ENCODE measurements at regions not wholly inside any gene's neighbourhood (a gene's known extent, or its start where the extent isn't known, plus 50 kb on each side); places are given as distances from the start of the nearest gene placed in this dataset.

DNA sequence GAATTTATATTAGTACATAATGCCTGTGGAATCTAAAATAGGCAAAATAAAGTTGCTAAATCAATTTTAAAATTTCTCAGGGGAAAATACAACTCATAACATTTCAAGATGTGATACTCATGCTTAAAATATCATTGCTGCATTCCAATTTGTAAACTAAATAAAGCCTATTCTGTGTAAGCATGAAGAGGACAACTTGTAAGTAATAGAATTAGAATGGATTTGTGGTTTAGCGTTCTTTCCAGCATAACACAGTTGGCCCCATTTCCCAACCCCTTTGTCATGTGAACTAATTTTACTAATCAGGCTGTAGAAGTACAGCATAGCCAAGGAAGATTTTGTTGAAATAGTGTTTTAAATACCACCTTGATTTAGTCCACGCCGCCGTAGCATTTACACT lies 437.2 kb downstream of the SI start:
- TF ChIP-seq, protein P1, sequence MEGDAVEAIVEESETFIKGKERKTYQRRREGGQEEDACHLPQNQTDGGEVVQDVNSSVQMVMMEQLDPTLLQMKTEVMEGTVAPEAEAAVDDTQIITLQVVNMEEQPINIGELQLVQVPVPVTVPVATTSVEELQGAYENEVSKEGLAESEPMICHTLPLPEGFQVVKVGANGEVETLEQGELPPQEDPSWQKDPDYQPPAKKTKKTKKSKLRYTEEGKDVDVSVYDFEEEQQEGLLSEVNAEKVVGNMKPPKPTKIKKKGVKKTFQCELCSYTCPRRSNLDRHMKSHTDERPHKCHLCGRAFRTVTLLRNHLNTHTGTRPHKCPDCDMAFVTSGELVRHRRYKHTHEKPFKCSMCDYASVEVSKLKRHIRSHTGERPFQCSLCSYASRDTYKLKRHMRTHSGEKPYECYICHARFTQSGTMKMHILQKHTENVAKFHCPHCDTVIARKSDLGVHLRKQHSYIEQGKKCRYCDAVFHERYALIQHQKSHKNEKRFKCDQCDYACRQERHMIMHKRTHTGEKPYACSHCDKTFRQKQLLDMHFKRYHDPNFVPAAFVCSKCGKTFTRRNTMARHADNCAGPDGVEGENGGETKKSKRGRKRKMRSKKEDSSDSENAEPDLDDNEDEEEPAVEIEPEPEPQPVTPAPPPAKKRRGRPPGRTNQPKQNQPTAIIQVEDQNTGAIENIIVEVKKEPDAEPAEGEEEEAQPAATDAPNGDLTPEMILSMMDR (IDR thresholded peaks at IDR 0.05; ENCODE audit: borderline replicate concordance), result no peak
- no peak for DNase-seq
- no peak overlapping the region for H3K27ac ChIP-seq (replicated peaks)
- no peaks in the 10 kb centered on the region for H3K9me3 ChIP-seq (replicated peaks)
- no peaks in the 10 kb centered on the region for H3K27me3 ChIP-seq (ENCODE audit: low read depth)
- H3K36me3 ChIP-seq, result no peaks in the 10 kb centered on the region
- no peaks in the 10 kb centered on the region for H3K4me1 ChIP-seq
- no peak overlapping the region for H3K4me3 ChIP-seq
- intact Hi-C loops (cut with micrococcal nuclease), result no loop called here

DNA sequence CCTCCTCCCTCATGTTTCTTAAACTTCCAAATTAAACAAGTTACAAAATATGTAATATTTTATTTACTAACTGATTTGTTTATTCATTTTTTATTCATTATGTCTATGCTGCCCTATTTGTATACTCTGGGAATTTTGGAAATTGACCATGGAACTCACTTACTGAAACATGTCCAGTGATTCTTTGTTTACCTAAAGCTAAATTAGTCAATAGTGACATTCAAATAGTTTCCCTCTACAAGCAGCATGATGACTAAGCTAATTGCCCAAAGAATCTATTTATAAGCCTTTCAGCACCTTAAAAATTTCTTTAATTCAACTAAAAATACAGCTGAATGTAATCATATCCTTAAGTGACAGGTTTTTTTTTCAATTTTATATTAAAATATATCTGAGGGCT lies 437.7 kb downstream of the SI start:
- TF ChIP-seq, protein P1 (IDR thresholded peaks at IDR 0.05; ENCODE audit: borderline replicate concordance), result no peak
- Histone ChIP-seq H3K4me3 (no peak overlapping the region), H3K9me3 (replicated peaks) (no peaks in the 10 kb centered on the region), H3K27me3 (ENCODE audit: low read depth) (no peaks in the 10 kb centered on the region), H3K27ac (replicated peaks) (no peak overlapping the region), H3K4me1 (no peaks in the 10 kb centered on the region), H3K36me3 (no peaks in the 10 kb centered on the region)
- intact Hi-C loops (cut with micrococcal nuclease), result no loop called here
- DNase-seq, result no peak

DNA sequence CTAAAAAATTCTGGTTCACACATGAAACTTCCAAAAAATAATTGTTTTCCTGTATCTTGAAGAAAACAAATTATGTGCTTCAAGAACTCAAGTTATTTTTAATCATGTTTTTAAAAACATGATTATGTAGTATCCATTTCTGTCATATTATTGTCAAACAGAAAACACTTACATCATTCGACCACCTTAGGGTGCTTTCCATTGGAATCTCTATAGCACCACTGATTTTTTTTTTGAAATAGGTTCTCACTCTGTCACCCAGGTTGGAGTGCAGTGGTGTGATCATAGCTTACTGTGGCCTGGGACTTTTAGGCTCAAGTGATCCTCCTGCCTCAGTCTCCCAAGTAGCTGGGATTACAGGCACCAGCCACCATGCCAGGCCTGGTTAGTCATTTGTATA lies 457.3 kb downstream of the SI start:
- H3K4me3 ChIP-seq, result no peak overlapping the region
- no peaks in the 10 kb centered on the region for H3K36me3 ChIP-seq
- intact Hi-C loops (cut with micrococcal nuclease), result no loop called here
- H3K27me3 ChIP-seq (ENCODE audit: low read depth), result no peaks in the 10 kb centered on the region
- DNase-seq, result no peak
- no peaks in the 10 kb centered on the region for H3K4me1 ChIP-seq
- no peaks in the 10 kb centered on the region for H3K9me3 ChIP-seq (replicated peaks)
- TF ChIP-seq, protein P1 (IDR thresholded peaks at IDR 0.05; ENCODE audit: borderline replicate concordance), result no peak
- H3K27ac ChIP-seq (replicated peaks), result no peak overlapping the region

DNA sequence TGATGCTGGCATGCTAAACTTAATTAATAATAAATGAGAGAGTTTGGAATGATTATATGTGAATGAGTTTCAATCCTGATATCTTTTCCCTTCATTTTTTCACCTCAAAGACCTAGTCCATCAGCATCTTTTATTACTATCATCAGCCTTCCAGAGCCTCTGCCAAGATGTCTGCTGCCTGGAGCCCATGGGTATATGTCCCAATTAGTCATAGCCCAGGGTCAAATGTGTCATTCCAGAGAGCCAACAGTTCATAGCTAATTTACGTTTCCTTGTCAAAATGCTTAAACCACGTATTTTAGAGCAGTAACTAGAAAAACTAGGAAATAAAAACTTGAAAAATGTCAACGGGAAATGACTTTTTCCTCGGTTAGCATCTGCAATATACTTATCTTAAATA lies 457.9 kb downstream of the SI start:
- no peaks in the 10 kb centered on the region for H3K9me3 ChIP-seq (replicated peaks)
- H3K27ac ChIP-seq (replicated peaks), result no peak overlapping the region
- TF ChIP-seq, protein P1 (IDR thresholded peaks at IDR 0.05; ENCODE audit: borderline replicate concordance), result no peak
- no peaks in the 10 kb centered on the region for H3K4me1 ChIP-seq
- H3K36me3 ChIP-seq, result no peaks in the 10 kb centered on the region
- intact Hi-C loops (cut with micrococcal nuclease), result no loop called here
- no peak for DNase-seq
- H3K4me3 ChIP-seq, result no peak overlapping the region
- no peaks in the 10 kb centered on the region for H3K27me3 ChIP-seq (ENCODE audit: low read depth)

DNA sequence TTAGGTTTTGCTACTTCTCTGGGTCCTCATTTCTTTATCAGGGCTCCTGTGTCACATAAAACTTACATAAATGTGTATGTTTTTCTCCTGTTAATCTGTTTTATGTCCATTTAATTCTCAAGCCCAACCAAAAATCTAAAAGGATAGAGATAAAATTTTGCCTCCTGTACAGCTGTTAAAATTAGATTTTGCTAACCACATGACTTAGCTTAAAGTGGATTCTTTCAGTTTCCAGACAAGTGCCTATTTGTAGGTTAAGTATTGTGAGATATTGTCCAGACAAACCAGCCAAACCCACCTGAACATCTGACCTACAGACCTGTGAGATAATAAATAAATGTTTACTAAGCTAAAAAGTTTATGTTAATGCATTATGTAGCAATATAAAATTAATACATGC lies 465.5 kb downstream of the SI start:
- TF ChIP-seq, protein P1 (IDR thresholded peaks at IDR 0.05; ENCODE audit: borderline replicate concordance), result no peak

More for the DNA sequence above, 465.5 kb downstream of the SI start:
- DNase-seq, result no peak
- Histone ChIP-seq H3K9me3 (replicated peaks) (peaks cover 5% of the 10 kb centered on the region), H3K27me3 (ENCODE audit: low read depth) (no peaks in the 10 kb centered on the region), H3K4me3 (no peak overlapping the region), H3K4me1 (no peaks in the 10 kb centered on the region), H3K27ac (replicated peaks) (no peak overlapping the region), H3K36me3 (no peaks in the 10 kb centered on the region)
- intact Hi-C loops (cut with micrococcal nuclease), result no loop called here
